RCC 7860 (cell line): ENCODE measurements at regions not wholly inside any gene's neighbourhood (a gene's known extent, or its start where the extent isn't known, plus 50 kb on each side); places are given as distances from the start of the nearest gene placed in this dataset.
"Not testable (repeated sequence)": the region's sequence is repeated elsewhere in the genome, so short reads cannot be mapped to it uniquely, and the experiment has no call there.

Experiments
- DNase-seq: peaks from one replicate; pipeline ENCODE4 v3.0.0-alpha.2; 2015; ENCODE audit warnings: low spot score
- FAIRE-seq: peaks from 2 replicates; lab custom pipeline; 2012; peaks lifted over from hg19 to GRCh38; lab: Jason Lieb, UNC

- peak; percentile 94 for FAIRE-seq
- DNase-seq: peak; percentile 96
Measured at GRCh38 chr4:54568184-54568583, 89.6 kb upstream of the KIT start.

- FAIRE-seq (no peak), DNase-seq (no peak)
Measured at GRCh38 chr4:54570822-54571221, 86.9 kb upstream of the KIT start.

DNA sequence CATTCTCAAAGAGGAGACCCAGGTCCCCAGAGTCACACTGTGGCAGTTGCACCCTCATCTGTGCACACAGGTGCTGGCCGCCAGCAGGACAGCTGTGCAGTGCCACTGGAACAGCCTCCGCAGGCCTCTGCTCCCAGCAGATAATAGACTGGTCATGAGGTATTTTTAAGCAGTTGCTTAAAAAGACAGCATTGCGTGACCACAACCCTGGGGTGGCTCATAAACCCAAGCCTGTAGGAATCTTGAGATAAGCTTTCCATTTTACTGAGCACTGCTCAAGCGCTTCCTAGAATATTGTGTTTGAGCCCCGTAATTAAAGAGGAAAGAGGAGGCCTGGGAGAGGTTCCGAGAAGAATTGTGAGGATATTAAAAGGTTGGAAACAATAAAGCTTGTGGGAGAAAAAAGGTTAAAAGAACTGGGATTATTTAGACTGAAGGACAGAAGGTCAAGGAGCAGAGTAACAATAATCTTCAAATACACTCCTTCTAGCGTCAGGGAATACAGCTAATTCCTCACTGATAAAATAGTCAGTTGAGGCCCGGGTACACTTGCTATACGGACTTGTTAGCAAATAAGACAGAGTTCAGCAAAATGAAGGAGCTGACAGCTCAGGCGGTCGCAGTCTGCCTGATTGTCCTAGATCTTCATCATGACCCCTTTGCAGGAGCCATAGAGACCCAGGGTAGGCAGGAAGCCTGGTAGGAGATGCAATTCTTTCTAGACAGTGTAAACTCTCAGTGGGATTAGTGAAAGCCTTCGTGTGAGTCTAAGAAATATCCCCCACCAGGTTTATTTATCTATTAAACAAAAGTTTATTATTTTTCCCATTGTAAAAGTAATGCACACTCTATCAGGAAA lies 86.2 kb upstream of the KIT start:
- no peak for FAIRE-seq

GRCh38 chr4:54572152-54572542 lies 85.6 kb upstream of the KIT start:
- DNase-seq (no peak), FAIRE-seq (no peak)

More for the DNA sequence above, 86.2 kb upstream of the KIT start:
- no peak for DNase-seq

DNA sequence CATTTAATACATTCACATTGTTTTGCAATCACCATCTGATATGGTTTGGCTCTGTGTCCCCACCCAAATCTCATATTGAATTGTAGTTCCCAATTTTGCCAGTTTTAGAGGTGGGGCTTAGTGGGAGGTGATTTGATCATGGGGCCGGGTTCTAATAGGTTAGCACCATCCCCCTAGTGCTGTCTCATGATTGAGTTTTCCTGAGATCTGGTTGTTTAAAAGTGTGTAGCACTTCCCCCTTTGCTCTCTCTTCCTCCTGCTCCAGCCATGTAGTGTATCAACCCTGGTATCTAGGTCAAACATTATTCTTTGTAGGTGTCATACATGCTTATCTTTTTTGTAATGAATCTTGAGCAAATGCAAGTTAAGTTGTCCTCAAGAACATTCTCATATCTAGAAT lies 83.3 kb upstream of the KIT start:
- FAIRE-seq (no peak), DNase-seq (no peak)

DNA sequence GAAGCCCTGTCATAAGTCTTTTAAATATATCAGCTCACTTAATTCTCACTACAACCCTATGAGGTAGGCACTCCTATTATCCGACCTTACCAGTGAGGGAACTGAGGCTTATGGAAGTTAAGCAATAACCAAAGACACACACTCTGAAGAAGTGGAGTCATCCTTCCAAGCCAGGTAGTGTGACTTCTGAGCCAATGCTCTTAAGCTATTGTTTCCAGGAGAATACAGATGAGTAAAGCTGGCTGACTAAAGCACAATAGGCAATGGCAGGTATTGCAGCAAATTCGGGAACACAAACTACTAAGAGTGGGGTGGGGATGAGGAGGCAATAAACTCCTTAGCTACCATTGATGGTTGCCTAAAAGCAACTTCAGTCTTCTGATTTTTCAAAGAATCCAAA lies 81.8 kb upstream of the KIT start:
- no peak for DNase-seq
- no peak for FAIRE-seq

- FAIRE-seq (no peak), DNase-seq (no peak)
Measured at GRCh38 chr4:54581807-54582206, 76.0 kb upstream of the KIT start.

GRCh38 chr4:54585321-54586000 lies 72.3 kb upstream of the KIT start:
- DNase-seq (peak; percentile 48), FAIRE-seq (peak; percentile 18)

GRCh38 chr4:54586320-54586955 lies 71.3 kb upstream of the KIT start:
- FAIRE-seq (peak; percentile 22), DNase-seq (peak; percentile 53)

DNA sequence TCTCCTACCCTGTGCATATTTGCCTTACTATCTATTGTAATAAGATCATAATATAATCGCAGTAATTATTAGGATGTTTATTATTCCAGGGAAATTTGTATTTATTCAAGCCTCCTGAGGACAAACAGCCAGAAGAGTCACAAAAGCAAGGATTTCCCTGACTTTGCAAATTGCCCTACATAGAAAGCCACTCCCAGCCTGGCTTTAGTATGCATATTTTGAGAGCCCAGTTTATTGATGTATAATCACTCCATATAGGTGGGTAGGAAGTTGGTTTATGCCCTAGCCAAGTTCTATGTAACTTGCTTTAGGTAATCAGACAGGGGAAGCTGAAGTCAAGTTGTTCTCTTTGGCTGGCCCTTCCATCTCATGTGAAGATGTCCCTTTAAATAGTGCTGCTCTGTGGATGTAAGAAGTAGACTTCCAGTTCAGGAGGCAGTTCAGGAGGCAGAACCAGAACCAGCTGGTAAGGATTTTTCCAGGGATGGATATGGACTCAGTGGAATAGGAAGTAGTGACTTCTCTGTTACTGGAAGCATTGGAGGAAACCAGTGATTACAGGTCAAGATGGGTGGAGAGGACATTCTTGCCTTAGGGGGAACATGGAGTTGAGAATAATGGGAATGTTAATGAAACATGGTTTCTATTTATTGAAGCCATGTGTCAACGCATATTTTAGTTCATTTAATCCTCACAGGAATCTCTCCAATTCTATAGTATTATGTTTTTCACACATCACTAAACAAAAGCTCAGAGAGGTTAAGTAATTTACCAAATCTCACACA lies 70.5 kb upstream of the KIT start:
- FAIRE-seq (no peak), DNase-seq (no peak)

DNA sequence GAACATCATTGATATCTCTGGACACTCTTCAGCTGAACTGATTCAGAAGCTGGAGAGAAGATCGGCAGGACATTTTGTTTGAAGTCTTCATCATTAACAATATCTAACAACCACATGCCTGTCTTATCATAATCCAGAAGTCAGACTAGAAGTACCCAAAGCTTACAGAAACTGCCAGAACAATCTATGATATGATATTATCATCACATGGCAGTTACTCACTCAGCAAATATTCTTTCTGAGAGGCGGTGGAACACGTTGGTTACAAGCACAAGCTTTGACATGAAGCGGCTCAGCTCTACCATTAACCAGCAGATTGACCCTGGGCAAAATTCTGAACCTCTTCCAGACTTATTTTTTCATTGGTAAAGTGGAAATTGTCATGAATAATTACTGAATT lies 69.4 kb upstream of the KIT start:
- no peak for FAIRE-seq
- DNase-seq: no peak

DNA sequence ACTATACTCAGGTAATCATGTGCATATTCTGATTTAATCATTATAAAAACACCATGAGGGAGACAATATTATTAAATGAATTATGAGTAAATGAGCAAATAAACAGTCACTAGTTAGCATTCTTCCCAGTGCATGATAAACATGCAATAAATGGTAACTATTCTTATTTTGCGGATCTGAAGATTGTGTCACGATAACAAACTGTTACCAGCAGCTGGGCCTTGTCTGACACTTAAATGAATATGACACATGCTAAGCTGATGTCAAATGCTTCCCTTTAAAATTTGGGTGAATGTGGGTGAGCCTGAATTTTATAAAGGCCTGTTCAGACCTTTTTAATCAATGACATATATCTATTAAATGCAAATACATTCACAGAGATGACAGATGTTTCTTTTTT lies 68.2 kb upstream of the KIT start:
- DNase-seq: no peak
- no peak for FAIRE-seq

GRCh38 chr4:54593795-54594322 lies 63.9 kb upstream of the KIT start:
- DNase-seq (no peak), FAIRE-seq (no peak)

DNA sequence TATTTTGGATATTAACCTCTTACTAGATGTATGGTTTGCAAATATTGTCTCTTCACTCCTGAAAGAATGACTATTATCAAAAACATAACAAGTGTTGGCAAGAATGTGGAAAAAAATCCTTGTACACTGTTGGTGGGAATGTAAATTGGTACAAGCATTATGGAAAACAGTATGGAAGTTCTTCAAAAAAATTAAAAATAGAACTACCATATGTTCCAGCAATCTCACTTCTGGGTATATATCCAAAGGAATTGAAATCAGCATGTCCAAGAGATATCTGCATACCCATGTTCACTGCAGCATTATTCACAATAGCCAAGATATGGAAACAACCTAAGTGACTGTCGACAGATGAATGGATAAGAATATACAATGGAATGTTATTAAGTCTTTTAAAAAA lies 61.6 kb upstream of the KIT start:
- no peak for DNase-seq
- no peak for FAIRE-seq

DNA sequence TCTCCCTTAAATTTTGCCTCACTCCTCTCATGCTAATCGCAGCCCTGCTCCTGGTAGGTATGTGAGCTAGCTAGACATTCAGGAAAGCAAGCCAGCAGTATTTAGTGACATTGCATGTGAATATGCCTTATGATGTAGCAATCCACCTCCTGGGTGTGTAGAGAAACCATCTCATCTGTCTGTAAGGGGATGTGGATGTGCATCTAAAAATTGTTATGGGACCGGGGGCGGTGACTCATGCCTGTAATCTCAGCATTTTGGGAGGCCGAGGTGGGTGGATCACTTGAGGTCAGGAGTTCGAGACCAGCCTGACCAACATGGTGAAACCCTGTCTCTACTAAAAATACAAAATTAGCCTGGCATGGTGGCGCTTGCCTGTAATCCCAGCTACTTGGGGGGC lies 60.1 kb upstream of the KIT start:
- not testable (repeated sequence) for DNase-seq

GRCh38 chr4:54602175-54602574 lies 55.6 kb upstream of the KIT start:
- not testable (repeated sequence) for FAIRE-seq, DNase-seq

More for the DNA sequence above, 60.1 kb upstream of the KIT start:
- not testable (repeated sequence) for FAIRE-seq

DNA sequence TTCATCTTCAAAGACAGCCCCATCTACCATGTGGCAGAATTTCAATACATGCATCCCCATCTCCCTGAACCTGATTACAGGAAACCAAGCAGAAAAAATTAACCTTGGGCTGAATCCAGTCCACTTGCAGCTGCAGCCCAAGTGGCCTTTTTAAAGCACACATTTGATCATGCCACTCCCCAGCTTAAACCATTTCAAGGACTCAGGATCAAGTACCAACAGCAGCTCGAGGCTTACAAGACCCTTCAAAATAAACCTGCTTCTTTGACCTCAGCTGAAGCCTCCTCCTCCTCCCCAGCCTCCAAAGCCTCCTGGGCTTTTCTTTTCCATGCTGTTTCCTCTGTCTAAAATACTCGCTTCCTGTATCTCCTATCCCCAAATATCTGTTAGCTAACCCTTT lies 50.7 kb upstream of the KIT start:
- no peak for DNase-seq
- FAIRE-seq: no peak

GRCh38 chr4:54607521-54607920 lies 50.2 kb upstream of the KIT start:
- no peak for FAIRE-seq

More at GRCh38 chr4:54607521-54607920, 50.2 kb upstream of the KIT start:
- DNase-seq: no peak
